Ascending aorta (tissue), 2 donors: ENCODE measurements at regions not wholly inside any gene's neighbourhood (a gene's known extent, or its start where the extent isn't known, plus 50 kb on each side); places are given as distances from the start of the nearest gene placed in this dataset.

Experiments used
- DNase-seq, 2 donors: peaks; one replicate each; pipeline ENCODE4 v3.0.0-alpha.2; 2019; ENCODE audit warnings: low spot score in 2 of 2
- H3K27ac ChIP-seq, 2 donors: fragments of 200-600 bp; sonication (generic); one replicate each; pipeline ENCODE4 v1.5.1; 2016 to 2017; ENCODE audit warnings: mild to moderate bottlenecking in 1 of 2
- H3K27me3 ChIP-seq: fragments of 200-600 bp; sonication (generic); one replicate; pipeline ENCODE4 v1.5.1; 2017
- H3K36me3 ChIP-seq, 2 donors: fragments of 200-600 bp; sonication (generic); one replicate each; pipeline ENCODE4 v1.5.1; 2016
- H3K4me1 ChIP-seq, 2 donors: fragments of 200-600 bp; sonication (generic); one replicate each; pipeline ENCODE4 v1.5.1; 2016 to 2017; ENCODE audit warnings: mild to moderate bottlenecking in 1 of 2
- H3K4me3 ChIP-seq, 2 donors: fragments of 200-600 bp; sonication (generic); one replicate each; pipeline ENCODE4 v1.5.1; 2016 to 2017; ENCODE audit warnings: mild to moderate bottlenecking in 1 of 2
- H3K9me3 ChIP-seq, 2 donors: fragments of 200-600 bp; sonication (generic); one replicate each; pipeline ENCODE4 v1.5.1; 2016
- CTCF ChIP-seq, 3 experiments: fragments of 200-600 bp in 2 of 3; fragments of 450-650 bp in 1 of 3; sonication (generic) in 2 of 3; IDR thresholded peaks; one replicate each; pipeline ENCODE4 v1.5.1; 2016 to 2019; ENCODE audit warnings: antibody characterized with exemption in 3 of 3, mild to moderate bottlenecking in 1 of 3, moderate library complexity in 1 of 3
- intact Hi-C: fragments of 100-400 bp; cut with DNase I; formaldehyde crosslinking; loops from one replicate; pipeline ENCODE4 v1.15.1; 2023

GRCh38 chr4:13876131-13876530, 248.6 kb upstream of the BOD1L1 start:
- Histone ChIP-seq H3K27me3 (no peaks in the 10 kb centered on the region), H3K4me1 (no peaks in the 10 kb centered on the region), H3K4me3 (no peak overlapping the region), H3K36me3 (no peaks in the 10 kb centered on the region), H3K27ac (no peak overlapping the region), H3K9me3 (no peaks in the 10 kb centered on the region)
- DNase-seq = no peak
- intact Hi-C loops = no loop called here
- no peak for TF ChIP-seq CTCF (IDR thresholded peaks at IDR 0.05)

GRCh38 chr4:13876940-13877339, 249.4 kb upstream of the BOD1L1 start:
- Histone ChIP-seq H3K27me3 (no peaks in the 10 kb centered on the region), H3K9me3 (no peaks in the 10 kb centered on the region), H3K4me1 (no peaks in the 10 kb centered on the region), H3K27ac (no peak overlapping the region), H3K36me3 (no peaks in the 10 kb centered on the region), H3K4me3 (no peak overlapping the region)
- no peak for DNase-seq
- intact Hi-C loops = no loop called here
- no peak for TF ChIP-seq CTCF (IDR thresholded peaks at IDR 0.05)

GRCh38 chr4:13877626-13878025, 250.1 kb upstream of the BOD1L1 start:
- H3K4me1 ChIP-seq = no peaks in the 10 kb centered on the region

GRCh38 chr4:13881892-13882291, 254.4 kb upstream of the BOD1L1 start:
- no peaks in the 10 kb centered on the region for H3K9me3 ChIP-seq
- H3K27ac ChIP-seq = no peak overlapping the region
- H3K4me3 ChIP-seq = no peak overlapping the region
- DNase-seq = no peak
- intact Hi-C loops = no loop called here
- H3K36me3 ChIP-seq = no peaks in the 10 kb centered on the region
- H3K27me3 ChIP-seq = no peaks in the 10 kb centered on the region
- TF ChIP-seq CTCF (IDR thresholded peaks at IDR 0.05) = peak in 1 of 3 experiments; percentile 26
- no peaks in the 10 kb centered on the region for H3K4me1 ChIP-seq

More at GRCh38 chr4:13877626-13878025, 250.1 kb upstream of the BOD1L1 start:
- no peak for DNase-seq
- intact Hi-C loops = no loop called here
- Histone ChIP-seq H3K27me3 (no peaks in the 10 kb centered on the region), H3K36me3 (no peaks in the 10 kb centered on the region), H3K27ac (no peak overlapping the region), H3K9me3 (no peaks in the 10 kb centered on the region), H3K4me3 (no peak overlapping the region)
- no peak for TF ChIP-seq CTCF (IDR thresholded peaks at IDR 0.05)

- Histone ChIP-seq H3K27ac (no peak overlapping the region), H3K9me3 (no peaks in the 10 kb centered on the region), H3K27me3 (no peaks in the 10 kb centered on the region), H3K4me3 (no peak overlapping the region), H3K4me1 (peaks cover 0 to 3% of the 10 kb centered on the region in 2 donors), H3K36me3 (no peaks in the 10 kb centered on the region)
- TF ChIP-seq CTCF (IDR thresholded peaks at IDR 0.05) = no peak
- DNase-seq = no peak
- intact Hi-C loops = no loop called here
Observed at GRCh38 chr4:13887010-13887409, 259.5 kb upstream of the BOD1L1 start.

GRCh38 chr4:13888112-13888511, 260.6 kb upstream of the BOD1L1 start:
- Histone ChIP-seq H3K9me3 (no peaks in the 10 kb centered on the region), H3K27ac (peak overlapping the region in 1 of 2 donors; percentile 34), H3K27me3 (no peaks in the 10 kb centered on the region), H3K4me1 (peaks cover 0 to 3% of the 10 kb centered on the region in 2 donors), H3K36me3 (no peaks in the 10 kb centered on the region), H3K4me3 (no peak overlapping the region)
- no peak for TF ChIP-seq CTCF (IDR thresholded peaks at IDR 0.05)
- DNase-seq = no peak
- intact Hi-C loops = no loop called here
